ENCODE measurements at regions not wholly inside any gene's neighbourhood (a gene's known extent, or its start where the extent isn't known, plus 50 kb on each side); places are given as distances from the start of the nearest gene placed in this dataset.

DNA sequence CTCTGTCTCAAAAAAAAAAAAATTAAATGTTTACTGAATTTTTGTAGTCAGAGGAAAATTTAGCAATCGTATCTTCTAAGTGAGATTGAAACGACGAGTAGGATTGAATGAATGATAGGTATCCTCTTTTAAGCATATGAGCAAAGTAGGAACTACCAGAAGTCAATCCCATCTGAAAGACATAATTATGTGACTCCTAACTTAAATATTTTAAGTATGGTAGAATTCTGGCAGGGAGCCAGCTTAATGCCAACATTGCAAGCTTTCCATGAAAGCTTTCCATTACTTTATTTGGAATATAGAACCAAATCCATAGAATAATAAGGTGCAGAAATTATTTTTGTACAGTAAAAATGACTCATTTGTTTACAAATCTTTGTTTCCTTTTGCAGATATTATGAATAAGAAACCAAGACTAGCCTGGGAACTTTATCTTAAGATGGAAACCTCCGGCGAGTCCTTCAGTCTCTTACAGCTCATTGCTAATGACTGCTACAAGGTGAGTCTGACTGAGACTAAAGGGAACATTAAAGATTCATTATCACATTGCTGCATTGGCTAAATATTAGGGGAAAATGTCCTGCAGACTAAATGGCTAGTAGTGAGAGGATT lies 50.2 kb upstream of the UBN2 start:
- TF ChIP-seq, protein P1, sequence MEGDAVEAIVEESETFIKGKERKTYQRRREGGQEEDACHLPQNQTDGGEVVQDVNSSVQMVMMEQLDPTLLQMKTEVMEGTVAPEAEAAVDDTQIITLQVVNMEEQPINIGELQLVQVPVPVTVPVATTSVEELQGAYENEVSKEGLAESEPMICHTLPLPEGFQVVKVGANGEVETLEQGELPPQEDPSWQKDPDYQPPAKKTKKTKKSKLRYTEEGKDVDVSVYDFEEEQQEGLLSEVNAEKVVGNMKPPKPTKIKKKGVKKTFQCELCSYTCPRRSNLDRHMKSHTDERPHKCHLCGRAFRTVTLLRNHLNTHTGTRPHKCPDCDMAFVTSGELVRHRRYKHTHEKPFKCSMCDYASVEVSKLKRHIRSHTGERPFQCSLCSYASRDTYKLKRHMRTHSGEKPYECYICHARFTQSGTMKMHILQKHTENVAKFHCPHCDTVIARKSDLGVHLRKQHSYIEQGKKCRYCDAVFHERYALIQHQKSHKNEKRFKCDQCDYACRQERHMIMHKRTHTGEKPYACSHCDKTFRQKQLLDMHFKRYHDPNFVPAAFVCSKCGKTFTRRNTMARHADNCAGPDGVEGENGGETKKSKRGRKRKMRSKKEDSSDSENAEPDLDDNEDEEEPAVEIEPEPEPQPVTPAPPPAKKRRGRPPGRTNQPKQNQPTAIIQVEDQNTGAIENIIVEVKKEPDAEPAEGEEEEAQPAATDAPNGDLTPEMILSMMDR (IDR thresholded peaks at IDR 0.05) = no peak
- no peak for TF ChIP-seq POLR2A (IDR thresholded peaks at IDR 0.05)

All from heart left ventricle (tissue), 13 donors.